GM19025 (cell line): ENCODE measurements at regions not wholly inside any gene's neighbourhood (a gene's known extent, or its start where the extent isn't known, plus 50 kb on each side); places are given as distances from the start of the nearest gene placed in this dataset.

Experiments used
- ATAC-seq: cut with Tn5 transposase; IDR thresholded peaks from one replicate; pipeline ENCODE4 v1.9.1; 2021; ENCODE audit warnings: mild to moderate bottlenecking, low read depth, moderate library complexity; ENCODE audit not compliant: unreplicated experiment

GRCh38 chr4:162681212-162681611 lies 485.5 kb downstream of the NAF1 start:
- ATAC-seq, result no peak

GRCh38 chr4:162675661-162676060 lies 491.0 kb downstream of the NAF1 start:
- ATAC-seq, result no peak

- no peak for ATAC-seq
Measured at GRCh38 chr4:162661913-162662312, 498.1 kb upstream of the FSTL5 start.

GRCh38 chr4:162659716-162660115 lies 495.9 kb upstream of the FSTL5 start:
- no peak for ATAC-seq

GRCh38 chr4:162657966-162658365 lies 494.2 kb upstream of the FSTL5 start:
- no peak for ATAC-seq

GRCh38 chr4:162650166-162650565 lies 486.4 kb upstream of the FSTL5 start:
- no peak for ATAC-seq

GRCh38 chr4:162645381-162645780 lies 481.6 kb upstream of the FSTL5 start:
- no peak for ATAC-seq

- ATAC-seq, result no peak
Measured at GRCh38 chr4:162644346-162644745, 480.5 kb upstream of the FSTL5 start.

GRCh38 chr4:162640152-162640551 lies 476.4 kb upstream of the FSTL5 start:
- ATAC-seq, result no peak

- ATAC-seq, result no peak
Measured at GRCh38 chr4:162634390-162634789, 470.6 kb upstream of the FSTL5 start.

GRCh38 chr4:162622664-162623063 lies 458.9 kb upstream of the FSTL5 start:
- ATAC-seq, result no peak

GRCh38 chr4:162610116-162610515 lies 446.3 kb upstream of the FSTL5 start:
- no peak for ATAC-seq

GRCh38 chr4:162586266-162586665 lies 422.5 kb upstream of the FSTL5 start:
- no peak for ATAC-seq

GRCh38 chr4:162582180-162582579 lies 418.4 kb upstream of the FSTL5 start:
- ATAC-seq, result no peak

GRCh38 chr4:162565730-162566129 lies 401.9 kb upstream of the FSTL5 start:
- ATAC-seq, result no peak

- ATAC-seq, result no peak
Measured at GRCh38 chr4:162560073-162560472, 396.3 kb upstream of the FSTL5 start.

- peak; percentile 56 for ATAC-seq
Measured at GRCh38 chr4:162557516-162558106, 393.8 kb upstream of the FSTL5 start.

GRCh38 chr4:162535121-162535520 lies 371.3 kb upstream of the FSTL5 start:
- no peak for ATAC-seq

GRCh38 chr4:162523171-162523570 lies 359.4 kb upstream of the FSTL5 start:
- no peak for ATAC-seq

GRCh38 chr4:162522724-162523123 lies 358.9 kb upstream of the FSTL5 start:
- no peak for ATAC-seq

- no peak for ATAC-seq
Measured at GRCh38 chr4:162510937-162511336, 347.1 kb upstream of the FSTL5 start.

- ATAC-seq, result no peak
Measured at GRCh38 chr4:162510115-162510514, 346.3 kb upstream of the FSTL5 start.

- no peak for ATAC-seq
Measured at GRCh38 chr4:162509333-162509732, 345.5 kb upstream of the FSTL5 start.
